NAMALWA (cell line): ENCODE measurements at regions not wholly inside any gene's neighbourhood (a gene's known extent, or its start where the extent isn't known, plus 50 kb on each side); places are given as distances from the start of the nearest gene placed in this dataset.

Experiments
- DNase-seq: peaks from one replicate; pipeline ENCODE4 v3.0.0-alpha.2; 2015; ENCODE audit warnings: low spot score

GRCh38 chr10:61142987-61143386 is 199.0 kb upstream of the RHOBTB1 start:
- peak; percentile 11 for DNase-seq

- peak; percentile 78 for DNase-seq
Measured at GRCh38 chr10:61140765-61141392, 196.9 kb upstream of the RHOBTB1 start.

GRCh38 chr10:61139592-61139953 is 195.6 kb upstream of the RHOBTB1 start:
- no peak for DNase-seq

GRCh38 chr10:61138708-61139591 is 195.0 kb upstream of the RHOBTB1 start:
- DNase-seq, result no peak

GRCh38 chr10:61136139-61136538 is 192.2 kb upstream of the RHOBTB1 start:
- peak; percentile 43 for DNase-seq

- peak; percentile 84 for DNase-seq
Measured at GRCh38 chr10:61135276-61135721, 191.3 kb upstream of the RHOBTB1 start.

- no peak for DNase-seq
Measured at GRCh38 chr10:61130366-61130765, 186.4 kb upstream of the RHOBTB1 start.

- DNase-seq, result no peak
Measured at GRCh38 chr10:61128196-61128595, 184.2 kb upstream of the RHOBTB1 start.

GRCh38 chr10:61125560-61126170 is 181.7 kb upstream of the RHOBTB1 start:
- DNase-seq, result peak; percentile 9

- DNase-seq, result no peak
Measured at GRCh38 chr10:61124756-61125530, 181.0 kb upstream of the RHOBTB1 start.

- DNase-seq, result no peak
Measured at GRCh38 chr10:61120805-61121204, 176.8 kb upstream of the RHOBTB1 start.

- DNase-seq, result no peak
Measured at GRCh38 chr10:61119573-61119972, 175.6 kb upstream of the RHOBTB1 start.

- no peak for DNase-seq
Measured at GRCh38 chr10:61115897-61116296, 171.9 kb upstream of the RHOBTB1 start.

- DNase-seq, result no peak
Measured at GRCh38 chr10:61112771-61113170, 168.8 kb upstream of the RHOBTB1 start.

GRCh38 chr10:61110936-61111335 is 167.0 kb upstream of the RHOBTB1 start:
- no peak for DNase-seq

- DNase-seq, result no peak
Measured at GRCh38 chr10:61110188-61110844, 166.3 kb upstream of the RHOBTB1 start.

- DNase-seq, result peak; percentile 10
Measured at GRCh38 chr10:61108915-61109314, 164.9 kb upstream of the RHOBTB1 start.

GRCh38 chr10:61100887-61101286 is 156.9 kb upstream of the RHOBTB1 start:
- DNase-seq, result no peak

GRCh38 chr10:61099756-61100155 is 155.8 kb upstream of the RHOBTB1 start:
- no peak for DNase-seq

- DNase-seq, result no peak
Measured at GRCh38 chr10:61098966-61099365, 155.0 kb upstream of the RHOBTB1 start.

GRCh38 chr10:61097026-61097425 is 153.0 kb upstream of the RHOBTB1 start:
- DNase-seq, result no peak

GRCh38 chr10:61096056-61096455 is 152.1 kb upstream of the RHOBTB1 start:
- DNase-seq, result no peak
